HG03457 (cell line): ENCODE measurements at regions not wholly inside any gene's neighbourhood (a gene's known extent, or its start where the extent isn't known, plus 50 kb on each side); places are given as distances from the start of the nearest gene placed in this dataset.

Source experiments
- ATAC-seq: cut with Tn5 transposase; IDR thresholded peaks from one replicate; pipeline ENCODE4 v1.9.1; 2021; ENCODE audit warnings: moderate number of reproducible peaks; ENCODE audit not compliant: unreplicated experiment

GRCh38 chr13:40161351-40161810 is 505.1 kb downstream of the FOXO1 start:
- no peak for ATAC-seq

DNA sequence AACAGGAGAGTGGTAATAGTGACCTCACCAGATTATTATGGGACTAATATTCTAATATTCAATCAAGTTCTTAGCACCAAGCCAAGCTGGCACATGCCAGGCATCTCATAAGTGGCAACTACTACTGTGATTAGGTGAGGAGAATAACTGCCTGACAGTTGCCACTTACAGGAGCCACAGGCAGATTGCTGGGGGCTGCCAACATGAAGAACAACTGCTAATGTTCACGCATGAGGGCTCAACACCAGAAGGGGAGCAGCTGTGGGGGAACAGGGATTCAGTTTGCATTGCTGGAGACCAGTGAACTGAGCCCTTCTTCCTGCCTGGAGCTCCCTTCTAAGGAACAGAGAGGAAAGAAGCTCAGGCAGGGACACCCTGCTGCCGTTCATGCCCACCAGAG is 504.5 kb downstream of the FOXO1 start:
- no peak for ATAC-seq

GRCh38 chr13:40163066-40164000 is 503.1 kb downstream of the FOXO1 start:
- no peak for ATAC-seq

DNA sequence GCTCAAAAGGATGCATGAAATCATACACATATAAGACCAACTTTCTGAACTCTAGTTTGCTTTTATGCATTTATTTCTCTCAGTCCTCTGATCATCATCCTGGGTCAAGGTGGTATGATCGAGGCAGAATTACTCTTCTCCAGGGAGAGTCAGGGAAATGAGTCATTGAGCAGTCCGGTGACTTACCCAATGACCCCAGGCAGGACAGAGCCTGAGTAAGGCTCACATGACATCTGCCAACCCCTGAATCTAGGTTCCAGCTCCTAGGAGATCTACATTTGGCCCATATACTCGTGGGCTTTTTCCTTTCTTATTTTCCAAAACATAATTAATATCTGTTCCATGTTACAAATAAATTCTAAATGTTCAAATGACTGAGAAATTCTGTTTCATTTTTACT is 502.3 kb downstream of the FOXO1 start:
- no peak for ATAC-seq

DNA sequence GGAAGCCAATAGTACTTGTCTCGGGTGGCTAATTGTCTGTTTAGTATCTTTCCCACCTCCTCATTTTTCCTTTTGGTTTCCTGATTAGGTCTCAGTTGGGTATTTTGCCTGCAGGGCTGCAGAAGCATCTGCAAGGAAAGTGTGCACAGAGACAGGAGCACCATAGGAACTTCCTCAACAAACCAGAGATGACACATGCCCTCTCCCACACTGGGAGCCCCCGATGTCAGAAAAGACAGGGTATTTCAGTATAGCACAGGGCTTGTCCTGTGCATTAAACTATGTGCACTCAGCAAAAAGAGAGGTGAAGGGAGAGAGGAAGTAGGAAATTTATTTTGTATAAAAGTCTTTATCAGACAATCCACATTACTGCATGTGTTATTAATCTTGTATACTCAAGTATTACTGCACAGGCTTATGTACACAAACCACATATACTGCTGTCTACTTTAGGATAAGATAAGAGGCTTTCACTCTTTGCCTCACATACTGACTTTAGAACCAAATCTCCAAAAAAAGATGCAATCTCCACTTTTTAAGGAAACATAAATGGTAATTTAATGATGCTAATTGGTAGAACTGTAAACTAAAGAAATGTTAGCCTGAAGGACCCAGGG is 501.0 kb downstream of the FOXO1 start:
- no peak for ATAC-seq

GRCh38 chr13:40167327-40167726 is 499.1 kb downstream of the FOXO1 start:
- ATAC-seq: no peak

DNA sequence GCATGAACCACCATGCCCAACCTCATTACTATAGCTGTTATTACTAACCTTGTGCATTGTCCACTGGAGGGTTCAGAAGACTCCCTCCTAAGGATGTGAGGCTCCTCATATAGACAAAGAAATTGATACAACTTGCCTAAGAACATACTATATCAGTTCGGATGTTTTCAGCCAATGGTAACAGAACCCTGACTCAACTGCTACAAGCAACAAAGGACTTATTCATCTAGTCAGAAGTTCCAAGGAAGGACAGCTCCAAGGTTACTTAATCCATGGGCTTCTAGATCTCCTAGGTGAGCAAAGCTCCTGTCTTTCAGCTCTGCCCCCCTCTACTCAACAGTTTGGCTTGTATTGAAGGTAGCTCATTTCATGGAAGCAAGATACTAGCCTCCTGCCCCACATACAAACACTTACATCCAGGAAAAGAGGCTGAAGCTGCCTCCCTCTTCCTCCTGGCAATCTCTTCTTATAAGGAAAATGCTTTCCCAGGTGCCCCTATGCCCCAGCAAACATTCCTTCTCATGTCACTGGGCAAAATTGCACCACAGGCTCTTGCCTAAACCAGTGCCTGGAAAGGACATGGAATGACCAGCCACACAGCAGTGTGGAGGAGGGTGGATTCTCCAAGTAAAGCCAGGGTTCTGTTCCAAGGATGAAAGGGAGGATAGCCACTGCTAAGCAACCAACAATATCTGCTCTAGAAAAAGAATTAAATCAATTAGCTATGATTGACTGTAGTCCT is 497.8 kb downstream of the FOXO1 start:
- ATAC-seq: no peak

DNA sequence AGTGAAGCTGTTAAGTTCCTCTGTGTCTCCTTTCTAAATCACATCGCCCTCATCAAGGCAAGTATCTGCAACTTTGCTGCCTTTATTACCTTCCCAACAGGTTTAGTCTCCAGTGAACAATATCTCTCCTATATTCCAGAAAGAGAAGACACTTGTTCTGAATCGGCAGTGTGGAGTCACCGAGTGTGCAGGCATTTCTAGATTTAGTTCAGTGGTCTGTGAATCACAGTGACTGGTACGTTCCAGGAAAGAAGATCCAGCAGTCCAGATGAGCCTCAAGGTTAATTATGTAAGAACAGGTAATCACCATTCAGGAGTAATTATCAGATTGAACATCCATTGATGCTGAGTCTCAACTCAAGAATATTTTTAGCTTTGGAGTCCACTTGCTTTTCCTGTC is 497.0 kb downstream of the FOXO1 start:
- ATAC-seq: no peak

GRCh38 chr13:40170091-40170490 is 496.4 kb downstream of the FOXO1 start:
- no peak for ATAC-seq

GRCh38 chr13:40170982-40171381 is 495.5 kb downstream of the FOXO1 start:
- ATAC-seq: no peak

DNA sequence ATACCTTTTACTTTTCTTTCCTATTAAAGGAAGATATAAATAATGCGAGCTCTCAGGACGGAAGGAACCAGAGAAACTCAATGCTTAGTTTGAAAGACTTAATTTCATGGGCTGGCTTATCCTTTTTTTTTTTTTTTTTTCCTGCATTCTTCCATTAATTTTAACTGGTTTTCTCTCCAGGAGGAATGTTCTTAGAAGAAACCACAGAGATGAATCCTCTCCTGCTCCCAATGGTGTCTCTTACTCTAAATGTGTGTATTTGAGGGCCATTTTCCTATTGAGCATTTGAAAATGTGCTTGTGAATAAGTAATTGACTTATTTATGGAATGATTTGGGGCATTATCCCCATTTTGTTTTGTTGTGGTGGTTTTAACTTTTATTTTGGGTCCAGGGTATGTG is 494.9 kb downstream of the FOXO1 start:
- no peak for ATAC-seq

- ATAC-seq: no peak
These were observed 494.3 kb downstream of the FOXO1 start for GRCh38 chr13:40172149-40172591.

GRCh38 chr13:40172878-40173277 is 493.6 kb downstream of the FOXO1 start:
- ATAC-seq: no peak

- no peak for ATAC-seq
These were observed 490.8 kb downstream of the FOXO1 start for GRCh38 chr13:40175639-40176038.

DNA sequence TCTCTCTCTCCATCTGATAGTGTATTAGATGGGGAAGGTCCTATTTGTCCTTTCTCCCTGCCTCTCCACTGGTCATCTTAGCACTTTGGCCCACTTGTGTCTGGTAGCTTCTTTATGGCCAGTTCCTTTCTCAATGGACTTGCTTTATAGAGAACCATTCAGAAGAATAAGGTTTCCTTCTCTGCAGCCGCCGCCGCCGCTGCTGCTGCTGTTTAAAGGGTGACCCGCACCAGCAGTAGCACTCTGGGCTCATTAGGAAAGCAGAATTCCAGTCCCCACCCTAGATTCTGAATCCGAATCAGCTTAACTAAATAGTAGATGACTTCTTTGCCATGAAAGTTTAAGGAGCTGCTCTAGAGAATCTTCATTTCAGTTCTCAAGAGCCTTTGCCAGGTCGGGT is 490.2 kb downstream of the FOXO1 start:
- ATAC-seq: no peak

GRCh38 chr13:40178130-40178529 is 488.3 kb downstream of the FOXO1 start:
- ATAC-seq: no peak

DNA sequence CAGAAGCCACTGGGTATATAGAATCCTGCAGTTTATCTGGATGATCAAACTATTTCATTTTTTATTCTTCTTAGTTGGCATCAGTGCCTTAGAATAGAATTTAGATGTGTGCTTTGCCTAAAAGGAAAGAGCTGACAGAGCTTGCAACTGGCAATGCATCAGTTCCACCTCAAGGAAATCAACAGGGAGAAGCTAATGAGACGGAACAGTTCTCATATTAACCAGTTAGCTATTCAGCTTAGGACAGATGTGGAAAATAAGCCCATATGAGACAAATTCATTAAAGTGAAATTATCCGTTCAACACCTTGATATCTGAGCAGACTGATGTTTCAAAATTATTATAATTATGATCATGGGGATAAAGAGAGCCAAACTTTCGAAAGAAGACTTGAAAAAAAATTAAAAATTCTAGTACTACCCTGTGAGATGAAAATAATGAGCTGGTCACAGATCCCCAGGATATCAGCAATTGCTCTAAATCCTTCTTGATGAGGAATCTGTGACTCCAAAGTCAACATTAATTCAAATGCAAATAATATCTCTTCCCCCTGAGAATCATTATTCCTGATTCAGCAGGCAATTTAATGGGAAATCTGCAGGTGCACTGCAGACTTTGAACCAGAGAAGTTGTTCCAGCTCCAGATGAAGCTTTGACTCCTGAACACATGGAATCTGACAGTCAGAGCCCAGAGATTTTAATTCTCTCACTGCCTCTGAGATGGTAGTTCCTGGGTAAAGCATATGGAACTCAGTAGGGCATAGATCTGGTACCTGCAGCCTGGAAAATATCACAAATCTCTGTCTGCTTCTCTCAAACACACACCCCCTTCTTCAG is 486.8 kb downstream of the FOXO1 start:
- no peak for ATAC-seq

DNA sequence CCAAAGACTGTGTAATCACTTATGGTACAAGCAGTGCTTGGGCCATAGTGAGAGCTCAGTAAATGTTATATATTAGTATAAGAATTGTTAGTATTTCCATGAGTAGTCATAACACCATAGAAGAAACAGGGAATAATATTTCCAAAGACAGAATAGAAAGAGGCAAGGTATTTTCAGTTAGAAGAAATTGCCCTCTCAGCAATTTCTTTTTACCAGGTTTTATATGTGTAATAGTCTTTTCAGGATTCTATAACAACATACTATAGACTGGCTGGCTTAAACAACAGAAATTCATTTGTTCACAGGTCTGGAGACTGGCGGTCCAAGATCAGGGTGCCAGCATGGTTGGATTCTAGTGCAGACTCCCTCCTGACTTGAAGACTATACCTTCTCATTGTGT is 485.7 kb downstream of the FOXO1 start:
- no peak for ATAC-seq

DNA sequence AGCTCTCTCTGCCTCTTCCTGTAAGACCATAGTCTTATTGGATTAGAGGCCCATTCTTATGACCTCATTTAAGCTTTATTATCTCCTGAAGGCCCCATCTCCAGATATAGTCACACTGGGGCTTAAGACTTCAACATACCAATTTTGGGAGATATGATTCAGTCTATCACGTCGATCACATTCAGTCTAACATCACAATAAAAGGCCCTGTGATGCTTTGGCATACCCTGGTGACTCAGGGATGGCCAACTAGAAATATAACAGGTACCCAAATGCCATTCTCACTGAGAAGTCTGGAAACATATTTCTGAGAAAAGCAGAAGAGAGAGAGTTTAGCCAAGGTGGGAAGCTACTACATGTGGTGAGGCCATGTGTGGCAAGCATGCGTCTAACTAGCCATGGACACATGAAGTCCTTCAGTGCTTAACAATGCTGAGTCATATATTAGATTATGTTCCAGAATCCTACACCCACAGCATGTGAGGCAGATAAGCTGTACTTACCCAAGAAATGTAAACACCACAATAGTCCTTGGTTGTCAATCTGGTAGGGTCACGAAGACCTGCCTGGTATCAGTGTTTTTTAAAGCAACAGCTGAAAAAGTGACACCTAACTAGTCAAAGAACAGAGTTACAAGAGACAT is 485.1 kb downstream of the FOXO1 start:
- ATAC-seq: no peak

- no peak for ATAC-seq
These were observed 483.9 kb downstream of the FOXO1 start for GRCh38 chr13:40182591-40182990.
